PC-3 (cell line): ENCODE measurements at regions not wholly inside any gene's neighbourhood (a gene's known extent, or its start where the extent isn't known, plus 50 kb on each side); places are given as distances from the start of the nearest gene placed in this dataset.

Experiments
- ATAC-seq: fragments of 200-7000 bp; cut with Tn5 transposase; 2 replicates; pipeline ENCODE4 v1.9.1; 2020; ENCODE audit warnings: mild to moderate bottlenecking, moderate library complexity
- BruUV-seq: library from RNA; stranded (reverse); fragments of 400-500 nt; replicated peaks from 2 replicates; lab custom pipeline; 2021; lab: Mats Ljungman, UMichigan
- CTCF ChIA-PET: fragments of 300-600 bp; sonication (Branson Sonifier 250); formaldehyde crosslinking; loops from one replicate; lab custom pipeline; 2022; ENCODE audit warnings: antibody characterized with exemption; lab: Charles Lee
- POLR2A ChIA-PET: fragments of 300-600 bp; sonication (Branson Sonifier 250); formaldehyde crosslinking; loops from one replicate; lab custom pipeline; 2022; ENCODE audit warnings: antibody characterized with exemption; ENCODE audit not compliant: unreplicated experiment; lab: Charles Lee
- DNase-seq: peaks from one replicate; pipeline ENCODE4 v3.0.0-alpha.2; 2015
- H2AFZ ChIP-seq: fragments of 300-600 bp; sonication (generic); 2 replicates; pipeline ENCODE4 v1.6.0; 2016; ENCODE audit warnings: antibody characterized with exemption, low read length
- H3F3A ChIP-seq: fragments of 300-600 bp; sonication (generic); one replicate; pipeline ENCODE4 v1.6.0; 2017; ENCODE audit warnings: antibody characterized with exemption, low read length, control low read depth, mild to moderate bottlenecking; ENCODE audit not compliant: unreplicated experiment
- H3K27ac ChIP-seq: fragments of 300-600 bp; sonication (generic); 2 replicates; pipeline ENCODE4 v1.5.1; 2016; ENCODE audit warnings: mild to moderate bottlenecking, low read length
- H3K27me3 ChIP-seq: fragments of 300-600 bp; sonication (generic); 2 replicates; pipeline ENCODE4 v1.6.1; 2016; ENCODE audit warnings: low read length, mixed read lengths
- H3K36me3 ChIP-seq: fragments of 300-600 bp; sonication (generic); 2 replicates; pipeline ENCODE4 v1.6.1; 2016; ENCODE audit warnings: low read depth, mixed run types, low read length, mixed read lengths
- H3K4me1 ChIP-seq: fragments of 300-600 bp; sonication (generic); 2 replicates; pipeline ENCODE4 v1.5.1; 2016; ENCODE audit warnings: low read length; ENCODE audit not compliant: insufficient read depth
- H3K4me2 ChIP-seq: fragments of 300-600 bp; sonication (generic); 2 replicates; pipeline ENCODE4 v1.6.0; 2016; ENCODE audit warnings: low read length
- H3K4me3 ChIP-seq: fragments of 300-600 bp; sonication (generic); 2 replicates; pipeline ENCODE4 v1.5.1; 2016; ENCODE audit warnings: mild to moderate bottlenecking, low read length, mixed read lengths
- H3K79me2 ChIP-seq: fragments of 300-600 bp; sonication (generic); 2 replicates; pipeline ENCODE4 v1.6.1; 2017; ENCODE audit warnings: low read length, mixed read lengths
- H3K9ac ChIP-seq: fragments of 300-600 bp; sonication (generic); 2 replicates; pipeline ENCODE4 v1.6.0; 2016; ENCODE audit warnings: mild to moderate bottlenecking, low read length
- H3K9me2 ChIP-seq: fragments of 300-600 bp; sonication (generic); replicated peaks from 2 replicates; pipeline ENCODE4 v1.6.1; 2016; ENCODE audit warnings: mixed run types, low read length, mixed read lengths
- H3K9me3 ChIP-seq: fragments of 300-600 bp; sonication (generic); 2 replicates; pipeline ENCODE4 v1.6.1; 2016; ENCODE audit warnings: low read length, mixed read lengths
- H4K20me1 ChIP-seq: fragments of 300-600 bp; sonication (generic); 2 replicates; pipeline ENCODE4 v1.6.1; 2016; ENCODE audit warnings: low read length, mixed read lengths
- EZH2 ChIP-seq: fragments of 300-600 bp; sonication (generic); IDR thresholded peaks from one replicate; pipeline ENCODE4 v1.6.1; 2017; ENCODE audit warnings: antibody characterized with exemption, mild to moderate bottlenecking, low read length; ENCODE audit not compliant: unreplicated experiment
- EZH2phosphoT487 ChIP-seq: fragments of 300-600 bp; sonication (generic); IDR thresholded peaks from 2 replicates; pipeline ENCODE4 v1.6.1; 2018; ENCODE audit warnings: mild to moderate bottlenecking, antibody characterized with exemption, low read length, borderline replicate concordance
- intact Hi-C: fragments of 100-400 bp; cut with micrococcal nuclease; formaldehyde crosslinking; loops from 2 replicates; pipeline ENCODE4 v1.9.0; 2023
- TF ChIP-seq, protein P1 (sequence below): fragments of 300-600 bp; sonication (generic); conservative IDR thresholded peaks from 2 replicates; pipeline ENCODE4 v1.5.1; 2017; ENCODE audit warnings: antibody characterized with exemption, low read depth, mild to moderate bottlenecking, low read length

DNA sequence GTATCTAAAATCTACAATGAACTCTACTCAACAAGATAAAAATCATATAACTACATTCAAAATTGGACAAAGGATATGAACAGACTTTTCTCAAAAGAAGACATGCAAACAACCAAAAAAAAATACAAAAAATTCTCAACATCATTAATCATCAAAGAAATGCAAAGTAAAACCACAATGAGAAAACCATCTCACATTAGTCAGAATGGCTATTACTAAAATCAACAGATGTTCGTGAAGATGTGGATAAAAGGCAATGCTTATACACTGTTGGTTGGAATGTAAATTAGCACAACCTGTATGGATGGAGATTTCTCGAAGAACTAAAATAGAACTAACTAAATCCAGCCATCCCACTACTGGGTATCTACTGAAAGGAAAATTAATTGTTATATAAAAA, 1080.8 kb downstream of the AMY1C start:
- intact Hi-C loops, result no loop called here
- H3F3A ChIP-seq, result no peaks in the 10 kb centered on the region
- no peaks in the 10 kb centered on the region for H3K36me3 ChIP-seq
- no peak overlapping the region for H3K27ac ChIP-seq
- ChIA-PET CTCF (no interaction called here), POLR2A (no interaction called here)
- no peaks in the 10 kb centered on the region for H4K20me1 ChIP-seq
- H3K79me2 ChIP-seq, result no peaks in the 10 kb centered on the region
- H3K9ac ChIP-seq, result no peak overlapping the region
- H3K9me2 ChIP-seq, result no peaks in the 10 kb centered on the region
- H3K4me2 ChIP-seq, result no peak overlapping the region
- H3K9me3 ChIP-seq, result no peaks in the 10 kb centered on the region
- TF ChIP-seq EZH2 (no peak), EZH2phosphoT487 (no peak)
- TF ChIP-seq, protein P1, sequence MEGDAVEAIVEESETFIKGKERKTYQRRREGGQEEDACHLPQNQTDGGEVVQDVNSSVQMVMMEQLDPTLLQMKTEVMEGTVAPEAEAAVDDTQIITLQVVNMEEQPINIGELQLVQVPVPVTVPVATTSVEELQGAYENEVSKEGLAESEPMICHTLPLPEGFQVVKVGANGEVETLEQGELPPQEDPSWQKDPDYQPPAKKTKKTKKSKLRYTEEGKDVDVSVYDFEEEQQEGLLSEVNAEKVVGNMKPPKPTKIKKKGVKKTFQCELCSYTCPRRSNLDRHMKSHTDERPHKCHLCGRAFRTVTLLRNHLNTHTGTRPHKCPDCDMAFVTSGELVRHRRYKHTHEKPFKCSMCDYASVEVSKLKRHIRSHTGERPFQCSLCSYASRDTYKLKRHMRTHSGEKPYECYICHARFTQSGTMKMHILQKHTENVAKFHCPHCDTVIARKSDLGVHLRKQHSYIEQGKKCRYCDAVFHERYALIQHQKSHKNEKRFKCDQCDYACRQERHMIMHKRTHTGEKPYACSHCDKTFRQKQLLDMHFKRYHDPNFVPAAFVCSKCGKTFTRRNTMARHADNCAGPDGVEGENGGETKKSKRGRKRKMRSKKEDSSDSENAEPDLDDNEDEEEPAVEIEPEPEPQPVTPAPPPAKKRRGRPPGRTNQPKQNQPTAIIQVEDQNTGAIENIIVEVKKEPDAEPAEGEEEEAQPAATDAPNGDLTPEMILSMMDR, result no peak
- H3K4me1 ChIP-seq, result no peaks in the 10 kb centered on the region
- no peak overlapping the region for H3K4me3 ChIP-seq
- DNase-seq (peak; percentile 19), ATAC-seq (peak; percentile 50; the same call in 1 of the 2 replicates)
- no peak overlapping the region for H2AFZ ChIP-seq
- no TSS peak for BruUV-seq
- no peaks in the 10 kb centered on the region for H3K27me3 ChIP-seq

DNA sequence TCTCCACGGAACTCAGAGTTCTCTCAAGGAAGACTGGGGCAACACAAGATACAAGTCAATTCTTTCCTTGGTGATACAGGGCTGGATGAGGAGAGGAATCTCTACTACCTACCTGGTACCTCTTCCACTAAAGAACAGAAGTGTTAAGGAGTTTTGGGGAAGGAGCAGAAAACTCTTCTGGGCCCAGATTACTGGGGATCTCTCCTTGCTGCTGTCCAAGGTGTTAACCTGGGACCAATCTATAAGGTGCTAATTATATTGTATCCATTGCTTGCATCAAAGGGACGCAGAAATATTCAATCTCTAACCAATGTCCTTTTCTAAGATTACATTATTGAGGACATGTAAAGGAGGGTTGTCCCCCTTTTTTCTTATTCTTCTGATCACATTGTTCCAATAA, 1102.5 kb downstream of the AMY1C start:
- Histone ChIP-seq H3K27ac (no peak overlapping the region), H3K79me2 (no peaks in the 10 kb centered on the region), H3K4me2 (no peak overlapping the region), H3K27me3 (no peaks in the 10 kb centered on the region), H3K9me3 (no peaks in the 10 kb centered on the region), H3F3A (no peaks in the 10 kb centered on the region), H3K4me1 (no peaks in the 10 kb centered on the region), H4K20me1 (no peaks in the 10 kb centered on the region), H3K9me2 (no peaks in the 10 kb centered on the region), H3K9ac (no peak overlapping the region), H2AFZ (no peak overlapping the region), H3K4me3 (no peak overlapping the region), H3K36me3 (no peaks in the 10 kb centered on the region)
- no TSS peak for BruUV-seq
- DNase-seq (no peak), ATAC-seq (no peak)
- ChIA-PET POLR2A (no interaction called here), CTCF (no interaction called here)
- TF ChIP-seq, protein P1, result no peak
- no peak for TF ChIP-seq EZH2
- TF ChIP-seq EZH2phosphoT487, result no peak
- intact Hi-C loops, result no loop called here

DNA sequence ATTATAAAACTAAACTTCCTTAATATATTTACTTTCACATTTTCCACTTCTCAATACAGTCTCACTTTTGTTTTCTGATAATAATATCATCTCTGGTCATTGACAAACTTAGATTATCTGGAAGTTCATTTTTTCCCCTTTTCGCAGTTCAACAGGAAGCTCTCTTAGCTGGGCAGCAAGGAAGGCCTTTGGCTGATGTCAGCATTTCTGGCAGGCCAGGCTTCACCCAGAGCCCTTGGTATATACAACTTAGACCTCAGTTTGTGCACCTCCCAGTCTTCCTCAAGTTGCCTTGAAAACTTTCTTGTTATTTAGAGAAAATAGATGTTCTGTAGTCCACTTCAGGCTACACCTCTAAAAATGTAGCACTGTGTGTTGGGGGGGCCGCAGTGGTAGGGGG, 1103.6 kb downstream of the AMY1C start:
- BruUV-seq, result no TSS peak
- no peaks in the 10 kb centered on the region for H4K20me1 ChIP-seq
- no peaks in the 10 kb centered on the region for H3K36me3 ChIP-seq
- no peak overlapping the region for H3K9ac ChIP-seq
- no peak overlapping the region for H3K4me2 ChIP-seq
- no peaks in the 10 kb centered on the region for H3K27me3 ChIP-seq
- H3K9me3 ChIP-seq, result no peaks in the 10 kb centered on the region
- ChIA-PET POLR2A (no interaction called here), CTCF (no interaction called here)
- no peak for TF ChIP-seq EZH2
- no peak for TF ChIP-seq EZH2phosphoT487
- TF ChIP-seq, protein P1, result no peak
- no peak overlapping the region for H2AFZ ChIP-seq
- H3K27ac ChIP-seq, result no peak overlapping the region
- no peak overlapping the region for H3K4me3 ChIP-seq
- intact Hi-C loops, result no loop called here
- H3F3A ChIP-seq, result no peaks in the 10 kb centered on the region
- no peaks in the 10 kb centered on the region for H3K9me2 ChIP-seq
- DNase-seq, result no peak
- H3K4me1 ChIP-seq, result no peaks in the 10 kb centered on the region
- H3K79me2 ChIP-seq, result no peaks in the 10 kb centered on the region
- no peak for ATAC-seq
